Left ventricle myocardium superior (tissue), 1 donor: ENCODE measurements at regions not wholly inside any gene's neighbourhood (a gene's known extent, or its start where the extent isn't known, plus 50 kb on each side); places are given as distances from the start of the nearest gene placed in this dataset.
A peak's percentile ranks its signal among the peaks of the same experiment; 100 is the strongest.

Experiments
- ATAC-seq: fragments of 200-7000 bp; cut with Tn5 transposase; one replicate; pipeline ENCODE4 v1.9.1; 2020; ENCODE audit warnings: mild to moderate bottlenecking, moderate library complexity
- DNase-seq: peaks from one replicate; pipeline ENCODE4 v3.0.0-alpha.2; 2020
- intact Hi-C: fragments of 100-400 bp; cut with micrococcal nuclease; formaldehyde crosslinking; loops from one replicate; pipeline ENCODE4 v1.11.0; 2022
- donor health status: DM: no; HTN: yes; CAD: no; lungs with severe emphysema.

- intact Hi-C loops, result no loop called here
- DNase-seq (no peak), ATAC-seq (peak; percentile 22)
Measured at GRCh38 chr2:136214307-136215200, 96.6 kb upstream of the CXCR4 start.

GRCh38 chr2:136213836-136214235 is 95.9 kb upstream of the CXCR4 start:
- DNase-seq, result no peak
- no peak for ATAC-seq
- intact Hi-C loops, result no loop called here

GRCh38 chr2:136212426-136213378 is 94.8 kb upstream of the CXCR4 start:
- DNase-seq (no peak), ATAC-seq (no peak)
- intact Hi-C loops, result no loop called here

- DNase-seq (no peak), ATAC-seq (no peak)
- intact Hi-C loops, result no loop called here
Measured at GRCh38 chr2:136211701-136212100, 93.8 kb upstream of the CXCR4 start.

- DNase-seq, result no peak
- ATAC-seq, result peak; percentile 55
- intact Hi-C loops, result no loop called here
Measured at GRCh38 chr2:136210822-136211221, 92.9 kb upstream of the CXCR4 start.

- DNase-seq (no peak), ATAC-seq (peak; percentile 11)
- intact Hi-C loops, result no loop called here
Measured at GRCh38 chr2:136210455-136210805, 92.5 kb upstream of the CXCR4 start.

GRCh38 chr2:136209561-136210454 is 91.9 kb upstream of the CXCR4 start:
- intact Hi-C loops, result no loop called here
- no peak for ATAC-seq
- DNase-seq, result no peak

GRCh38 chr2:136208682-136209420 is 90.9 kb upstream of the CXCR4 start:
- no peak for DNase-seq
- ATAC-seq, result no peak
- intact Hi-C loops, result no loop called here

- DNase-seq (no peak), ATAC-seq (peak; percentile 15)
- intact Hi-C loops, result no loop called here
Measured at GRCh38 chr2:136207665-136208064, 89.7 kb upstream of the CXCR4 start.

- intact Hi-C loops, result no loop called here
- DNase-seq, result peak; percentile 40
- ATAC-seq, result peak; percentile 31
Measured at GRCh38 chr2:136207030-136207623, 89.2 kb upstream of the CXCR4 start.

GRCh38 chr2:136206613-136207012 is 88.7 kb upstream of the CXCR4 start:
- intact Hi-C loops, result no loop called here
- DNase-seq (no peak), ATAC-seq (no peak)

- DNase-seq, result no peak
- ATAC-seq, result peak; percentile 74
- intact Hi-C loops, result no loop called here
Measured at GRCh38 chr2:136205615-136206014, 87.7 kb upstream of the CXCR4 start.

- intact Hi-C loops, result no loop called here
- DNase-seq (no peak), ATAC-seq (peak; percentile 54)
Measured at GRCh38 chr2:136204971-136205370, 87.0 kb upstream of the CXCR4 start.

- DNase-seq, result no peak
- intact Hi-C loops, result no loop called here
- no peak for ATAC-seq
Measured at GRCh38 chr2:136195226-136195625, 77.3 kb upstream of the CXCR4 start.

GRCh38 chr2:136191041-136191440 is 73.1 kb upstream of the CXCR4 start:
- ATAC-seq (no peak), DNase-seq (no peak)
- intact Hi-C loops, result no loop called here

- intact Hi-C loops, result no loop called here
- ATAC-seq, result no peak
Measured at GRCh38 chr2:136189221-136189782, 71.4 kb upstream of the CXCR4 start.

GRCh38 chr2:136188086-136188485 is 70.1 kb upstream of the CXCR4 start:
- DNase-seq (no peak), ATAC-seq (no peak)
- intact Hi-C loops, result no loop called here

More at GRCh38 chr2:136189221-136189782, 71.4 kb upstream of the CXCR4 start:
- DNase-seq, result no peak
